RPMI7951 (cell line): ENCODE measurements at regions not wholly inside any gene's neighbourhood (a gene's known extent, or its start where the extent isn't known, plus 50 kb on each side); places are given as distances from the start of the nearest gene placed in this dataset.
A peak's percentile ranks its signal among the peaks of the same experiment; 100 is the strongest.

Source experiments
- DNase-seq: peaks from one replicate; pipeline ENCODE4 v3.0.0-alpha.2; 2012; ENCODE audit warnings: low read depth

DNA sequence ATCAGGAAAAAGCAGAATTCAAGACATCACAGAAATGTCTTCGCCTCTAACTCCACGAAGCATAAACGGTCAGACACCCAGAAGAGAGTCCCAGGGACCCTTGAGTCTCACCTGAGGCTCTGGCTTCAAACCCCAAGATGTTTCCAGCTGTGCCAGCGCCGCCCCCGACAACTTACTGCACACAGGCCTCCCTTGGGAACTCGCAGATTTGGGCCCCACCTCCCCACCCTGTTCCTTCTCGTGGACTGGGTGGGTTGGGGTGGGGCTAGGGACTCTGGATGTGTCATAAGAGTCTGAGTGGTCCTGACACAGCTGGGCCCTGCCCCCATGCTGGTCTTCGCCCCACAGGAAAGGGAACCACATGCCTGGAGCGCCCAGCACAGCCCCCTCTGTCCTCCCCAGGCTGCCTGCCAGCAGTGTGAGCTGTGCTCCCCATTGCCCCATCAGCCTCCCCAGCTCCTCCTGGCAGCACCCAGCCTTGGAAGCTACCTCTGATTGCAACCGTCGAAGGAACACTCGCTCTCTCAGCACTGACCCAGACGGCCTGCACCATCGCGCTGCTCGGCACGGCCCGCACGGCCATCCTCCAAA is 147.5 kb downstream of the CRYBB2 start:
- no peak for DNase-seq

GRCh38 chr22:25367756-25368155 is 148.3 kb downstream of the CRYBB2 start:
- DNase-seq: no peak

DNA sequence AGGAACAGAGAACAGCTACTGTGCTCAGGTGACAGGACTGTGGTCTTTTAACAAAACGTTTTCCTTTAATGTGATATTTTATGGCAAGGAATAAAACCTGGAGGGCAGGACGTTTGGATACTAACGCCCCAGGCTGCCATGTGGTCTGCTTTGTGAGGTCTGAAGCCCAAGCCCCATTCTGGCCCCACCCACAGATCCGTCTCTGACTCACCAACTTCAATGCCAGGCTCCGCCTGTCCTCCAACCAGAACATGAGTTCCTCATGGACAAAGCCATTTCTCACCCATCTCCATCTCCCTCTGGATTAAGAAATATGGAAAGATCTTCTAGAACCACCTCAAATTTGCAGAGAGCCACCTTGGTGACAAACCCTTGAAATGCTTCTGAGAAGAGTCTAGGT is 148.8 kb downstream of the CRYBB2 start:
- DNase-seq: peak; percentile 68

DNA sequence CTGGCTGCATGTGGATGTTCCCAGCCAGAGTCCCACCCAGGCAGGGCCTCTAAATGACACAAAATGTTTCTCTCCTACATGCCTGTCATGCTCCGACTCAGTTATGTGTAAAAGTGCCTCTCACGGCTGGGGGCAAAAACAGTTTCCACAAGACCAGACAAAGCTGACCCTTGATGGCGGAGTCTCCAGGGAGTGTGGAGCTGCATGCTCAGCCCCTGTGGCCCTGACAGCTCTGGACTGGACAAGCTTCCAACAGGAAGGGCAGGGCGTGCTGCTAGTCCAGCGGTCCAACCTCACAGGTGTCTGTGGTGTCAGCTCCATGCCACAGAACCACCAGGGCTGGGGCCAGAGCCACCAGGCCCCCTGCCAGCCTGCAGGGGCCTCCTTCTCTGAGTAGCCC is 149.6 kb downstream of the CRYBB2 start:
- no peak for DNase-seq

- DNase-seq: no peak
These were observed 150.9 kb downstream of the CRYBB2 start for GRCh38 chr22:25370322-25370721.

- no peak for DNase-seq
These were observed 152.7 kb downstream of the CRYBB2 start for GRCh38 chr22:25372000-25372595.

DNA sequence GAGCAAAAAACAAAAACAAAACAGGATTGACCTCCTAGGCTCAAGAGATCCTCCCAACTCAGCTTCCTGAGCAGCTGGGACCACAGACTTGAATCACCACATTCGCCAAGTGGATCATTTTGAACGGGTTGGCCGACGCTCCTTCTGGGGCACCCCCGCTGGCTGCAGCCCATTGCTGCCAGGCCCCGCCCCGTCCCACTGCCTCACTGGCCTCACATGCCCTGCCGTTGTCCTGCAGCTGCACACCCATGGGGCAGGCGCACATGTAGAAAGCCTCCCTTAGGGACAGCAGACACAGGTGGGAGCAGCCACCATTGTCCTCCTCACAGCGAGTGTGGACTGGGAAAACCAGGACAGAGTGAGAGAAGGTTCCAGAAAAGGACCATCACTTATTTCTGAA is 154.5 kb downstream of the CRYBB2 start:
- no peak for DNase-seq

DNA sequence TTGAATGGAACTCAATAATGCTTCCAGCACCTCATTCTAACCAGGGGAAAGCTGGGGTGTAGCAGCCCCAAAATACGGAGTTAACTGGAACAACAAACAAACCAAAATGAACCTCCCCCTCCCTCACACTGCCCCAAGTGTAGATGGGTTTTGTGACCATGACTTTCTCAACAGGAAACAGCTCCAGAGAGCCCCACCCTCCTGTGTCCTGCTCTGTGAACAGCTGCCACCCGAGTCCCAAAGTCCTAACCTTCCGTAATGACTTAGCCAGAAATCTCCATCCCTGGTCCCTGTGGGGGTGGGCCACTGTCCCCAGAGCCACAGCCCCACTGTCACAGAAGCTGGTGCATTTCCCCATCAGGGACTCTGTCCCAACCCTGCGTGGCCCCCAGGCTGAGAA is 155.4 kb downstream of the CRYBB2 start:
- DNase-seq: no peak

GRCh38 chr22:25375683-25376082 is 156.2 kb downstream of the CRYBB2 start:
- DNase-seq: no peak

- no peak for DNase-seq
These were observed 158.3 kb downstream of the CRYBB2 start for GRCh38 chr22:25377699-25378098.

DNA sequence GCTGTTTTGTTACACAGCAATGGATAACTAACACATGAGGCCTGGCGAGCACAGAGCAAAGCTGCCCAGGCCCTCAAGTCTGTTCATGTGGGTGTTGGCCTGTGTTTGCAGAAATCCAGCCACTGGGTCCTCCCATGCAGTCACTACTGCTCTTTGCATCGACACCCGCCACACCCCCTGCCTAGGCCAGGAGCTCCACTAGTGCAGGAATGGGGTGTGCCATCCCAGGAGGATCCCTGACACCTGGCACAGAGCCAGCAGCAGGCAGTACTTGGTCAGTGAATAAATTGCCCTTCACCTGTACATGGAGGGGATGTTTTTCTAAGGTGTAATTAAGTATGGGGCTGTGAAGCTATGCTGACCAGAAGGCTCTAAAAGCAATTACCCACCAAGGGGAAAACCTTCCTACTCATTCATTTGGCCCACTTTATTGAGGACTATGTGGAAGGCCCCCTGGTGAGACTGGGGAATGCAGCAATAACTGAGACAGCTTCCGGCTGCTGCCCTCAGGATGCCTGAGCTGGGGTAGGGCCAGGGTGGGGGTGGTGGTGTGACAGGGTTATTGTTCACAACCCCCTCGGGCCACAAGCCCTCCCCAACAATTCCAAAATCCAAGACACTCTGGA is 160.8 kb downstream of the CRYBB2 start:
- no peak for DNase-seq

GRCh38 chr22:25382762-25383161 is 163.3 kb downstream of the CRYBB2 start:
- no peak for DNase-seq

DNA sequence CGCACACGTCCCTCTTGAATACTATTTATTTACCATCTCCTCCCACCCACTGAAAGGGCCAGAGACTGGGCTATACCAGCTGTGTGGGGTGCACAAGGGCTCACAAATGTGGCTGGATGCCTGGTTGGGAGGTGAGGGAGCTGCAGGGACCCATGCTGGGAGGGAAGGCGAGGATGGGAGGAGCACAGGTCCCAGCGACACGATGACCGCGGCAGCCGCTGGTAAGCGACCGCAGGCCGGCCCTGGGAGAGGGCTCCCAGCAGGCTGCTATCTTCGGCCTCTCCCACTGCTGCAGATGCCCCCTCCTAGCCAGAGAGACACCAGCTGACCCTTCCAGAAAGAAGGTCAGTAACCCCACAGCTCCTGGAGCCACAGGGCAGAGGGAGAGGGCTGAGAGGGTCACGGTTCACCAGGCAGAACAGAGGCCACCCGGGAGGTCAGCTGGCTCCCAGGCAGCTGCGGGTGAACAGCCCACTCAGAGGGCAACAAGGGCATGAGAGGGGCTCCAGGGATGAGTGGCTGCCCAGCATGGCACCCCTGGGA is 163.9 kb downstream of the CRYBB2 start:
- DNase-seq: no peak

DNA sequence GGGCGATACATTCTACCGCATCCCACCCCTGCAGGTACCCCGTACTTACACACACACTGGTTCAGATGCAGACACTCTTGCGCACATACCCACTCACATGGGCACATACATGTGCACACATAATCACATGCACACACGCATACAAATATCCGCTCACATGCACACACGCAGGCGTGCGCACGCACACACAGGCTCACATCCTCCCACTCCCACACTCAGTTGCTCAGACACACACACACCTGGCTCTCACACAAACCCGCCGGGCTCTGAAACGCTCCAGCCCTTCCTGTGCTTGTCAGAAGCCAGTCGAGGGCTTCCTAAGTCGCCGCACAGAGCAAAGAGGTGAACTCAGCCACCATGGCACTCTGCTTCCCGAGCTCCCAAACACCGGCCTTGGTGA is 164.5 kb downstream of the CRYBB2 start:
- DNase-seq: no peak

GRCh38 chr22:25386538-25386884 is 167.1 kb downstream of the CRYBB2 start:
- no peak for DNase-seq

GRCh38 chr22:25388415-25388814 is 169.0 kb downstream of the CRYBB2 start:
- no peak for DNase-seq

GRCh38 chr22:25388866-25389540 is 169.6 kb downstream of the CRYBB2 start:
- DNase-seq: no peak

- DNase-seq: no peak
These were observed 170.1 kb downstream of the CRYBB2 start for GRCh38 chr22:25389541-25389919.

DNA sequence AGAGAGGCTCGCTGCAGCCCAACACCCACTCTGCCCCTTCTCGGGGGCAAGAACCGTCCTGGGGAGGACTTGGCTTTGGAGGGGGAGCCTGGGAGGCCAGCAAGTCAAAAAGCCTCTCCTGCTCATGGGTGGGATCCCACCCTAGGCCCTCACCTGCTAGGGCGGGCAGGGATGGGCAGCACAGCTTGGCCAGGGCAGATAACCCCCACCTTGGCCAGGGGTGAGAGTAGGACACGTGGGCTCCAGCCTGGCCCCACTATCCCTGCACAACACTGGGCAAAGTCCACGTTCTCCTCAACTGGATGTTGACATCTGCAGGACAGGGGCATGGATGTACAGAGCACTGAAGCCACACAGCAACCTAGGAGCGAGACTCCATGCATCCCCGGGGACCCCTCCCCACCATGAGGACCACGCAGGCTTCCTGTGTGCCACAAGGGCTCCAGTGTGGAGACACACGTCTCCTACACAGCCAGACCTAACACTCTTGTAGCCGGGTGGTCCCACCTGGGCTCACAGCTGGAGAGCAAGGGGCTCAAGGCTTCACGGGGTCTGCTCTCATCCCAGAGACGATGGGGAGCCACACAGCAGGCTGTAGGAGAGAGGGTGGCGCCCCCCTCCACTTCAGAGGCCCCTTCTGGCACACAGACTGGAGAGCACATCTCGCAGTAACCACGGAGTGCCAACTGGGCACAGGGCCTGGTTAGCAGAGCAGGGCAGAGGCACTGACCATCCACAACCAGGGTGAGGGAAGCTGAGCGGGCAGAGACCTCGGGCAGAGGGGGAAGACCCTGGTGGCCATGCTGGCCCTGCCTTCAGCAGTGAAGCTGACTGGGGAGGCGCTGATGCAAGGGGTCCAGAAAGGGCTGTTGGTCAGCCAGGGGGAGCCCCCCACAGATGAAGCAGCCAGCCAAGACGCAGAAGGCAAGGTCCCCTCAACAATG is 171.1 kb downstream of the CRYBB2 start:
- DNase-seq: no peak

DNA sequence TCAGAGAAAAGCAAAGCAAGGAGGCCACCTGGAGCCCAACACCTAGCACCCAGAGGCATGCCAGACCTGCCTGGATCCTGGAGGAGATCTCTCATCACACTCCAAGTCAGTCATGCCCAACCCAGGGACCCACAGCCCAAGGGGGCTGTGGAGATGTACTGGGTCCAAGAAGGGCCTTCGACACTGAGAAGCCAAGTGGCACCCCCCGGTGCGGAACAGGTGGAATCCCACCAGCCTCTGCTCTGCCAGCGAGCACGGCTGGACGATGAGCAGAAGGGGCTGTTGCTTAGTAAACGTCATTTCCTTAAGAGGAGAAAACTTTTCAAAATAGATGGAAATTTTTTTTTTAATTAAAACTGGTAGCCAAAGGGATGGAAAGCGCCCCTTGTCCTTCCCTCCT is 171.9 kb upstream of the GRK3 start:
- DNase-seq: no peak

GRCh38 chr22:25393121-25393805 is 171.2 kb upstream of the GRK3 start:
- DNase-seq: no peak
